GM12873 (cell line): ENCODE measurements at regions not wholly inside any gene's neighbourhood (a gene's known extent, or its start where the extent isn't known, plus 50 kb on each side); places are given as distances from the start of the nearest gene placed in this dataset.

ENCODE experiments used
- TF ChIP-seq, protein P1 (sequence below): IDR thresholded peaks from 2 replicates; pipeline ENCODE4 v1.5.1; 2012; ENCODE audit warnings: low read depth, mild to moderate bottlenecking, moderate library complexity, low read length, control low read depth; ENCODE audit not compliant: insufficient read depth; ENCODE audit errors: missing control alignments

DNA sequence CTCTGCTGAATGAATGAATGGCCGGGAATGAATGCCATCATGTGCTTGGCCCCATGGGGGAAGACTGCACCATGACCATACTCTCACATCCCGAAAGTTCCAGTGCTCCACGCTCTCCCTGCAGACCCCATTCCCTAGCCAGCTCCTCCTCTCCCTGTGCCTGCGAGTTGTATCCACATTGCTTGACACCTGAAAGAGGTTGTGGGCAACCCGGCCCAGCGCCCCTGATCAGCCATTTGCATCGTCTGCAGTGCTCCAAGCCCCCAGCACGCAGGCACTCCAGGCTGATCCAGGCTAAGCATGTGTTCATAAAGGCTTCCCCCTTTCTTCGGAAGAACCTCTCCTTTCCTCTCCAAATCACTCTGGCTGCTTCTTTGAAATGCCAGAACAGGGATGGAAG is 354.4 kb upstream of the MKI67 start:
- TF ChIP-seq, protein P1, sequence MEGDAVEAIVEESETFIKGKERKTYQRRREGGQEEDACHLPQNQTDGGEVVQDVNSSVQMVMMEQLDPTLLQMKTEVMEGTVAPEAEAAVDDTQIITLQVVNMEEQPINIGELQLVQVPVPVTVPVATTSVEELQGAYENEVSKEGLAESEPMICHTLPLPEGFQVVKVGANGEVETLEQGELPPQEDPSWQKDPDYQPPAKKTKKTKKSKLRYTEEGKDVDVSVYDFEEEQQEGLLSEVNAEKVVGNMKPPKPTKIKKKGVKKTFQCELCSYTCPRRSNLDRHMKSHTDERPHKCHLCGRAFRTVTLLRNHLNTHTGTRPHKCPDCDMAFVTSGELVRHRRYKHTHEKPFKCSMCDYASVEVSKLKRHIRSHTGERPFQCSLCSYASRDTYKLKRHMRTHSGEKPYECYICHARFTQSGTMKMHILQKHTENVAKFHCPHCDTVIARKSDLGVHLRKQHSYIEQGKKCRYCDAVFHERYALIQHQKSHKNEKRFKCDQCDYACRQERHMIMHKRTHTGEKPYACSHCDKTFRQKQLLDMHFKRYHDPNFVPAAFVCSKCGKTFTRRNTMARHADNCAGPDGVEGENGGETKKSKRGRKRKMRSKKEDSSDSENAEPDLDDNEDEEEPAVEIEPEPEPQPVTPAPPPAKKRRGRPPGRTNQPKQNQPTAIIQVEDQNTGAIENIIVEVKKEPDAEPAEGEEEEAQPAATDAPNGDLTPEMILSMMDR: no peak

DNA sequence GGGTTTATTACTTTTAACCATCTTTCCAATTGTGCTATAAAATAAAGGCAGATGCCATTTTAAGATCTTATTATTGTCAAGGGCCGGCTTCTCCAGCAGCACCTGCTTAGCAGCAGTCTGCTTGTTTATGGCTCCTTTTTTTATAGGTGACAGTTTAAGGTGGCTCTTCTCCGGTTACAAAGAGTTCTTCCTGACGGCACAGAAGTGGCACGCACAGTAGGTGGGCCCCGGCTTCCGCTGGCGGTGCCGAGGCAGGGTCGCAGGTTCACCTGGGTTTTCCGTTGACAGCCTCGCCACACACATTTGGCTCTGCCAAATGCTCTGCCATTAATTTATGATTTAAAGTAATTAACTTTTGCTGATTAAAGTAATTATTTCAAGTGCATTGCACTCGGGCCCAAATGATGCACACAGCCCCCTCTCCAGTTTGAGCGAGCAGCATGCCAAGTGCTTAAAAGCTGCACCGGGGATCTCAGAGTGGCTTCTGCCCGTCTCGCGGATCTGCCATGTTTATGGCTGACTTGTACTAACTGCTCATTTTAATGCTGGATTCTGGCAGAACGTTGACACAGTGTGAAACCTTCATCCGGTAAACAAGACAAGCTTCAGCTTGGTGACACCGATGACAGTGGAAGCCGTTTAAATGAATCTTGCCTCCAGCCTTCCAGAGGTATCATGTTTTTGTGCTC is 355.1 kb upstream of the MKI67 start:
- TF ChIP-seq, protein P1: no peak

DNA sequence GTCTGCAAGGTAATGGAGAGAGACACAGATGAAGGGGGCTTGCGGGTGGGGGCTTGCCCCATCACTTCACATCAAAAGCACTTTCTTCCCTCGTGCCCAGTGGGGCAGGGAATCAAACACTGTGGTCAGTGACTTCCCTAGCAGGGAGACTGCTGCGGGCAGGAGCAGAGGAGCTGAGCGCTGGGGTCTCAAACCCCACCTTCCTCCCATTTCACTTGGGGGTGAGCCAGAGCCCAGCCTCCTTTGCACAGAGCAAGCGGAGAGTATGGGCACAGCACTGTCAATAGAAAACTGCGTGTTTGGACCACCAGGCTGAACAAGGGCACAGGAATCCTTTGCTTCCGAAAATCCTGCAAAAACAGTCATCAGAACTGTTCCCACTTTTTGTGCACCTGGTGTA is 355.8 kb upstream of the MKI67 start:
- TF ChIP-seq, protein P1: no peak

DNA sequence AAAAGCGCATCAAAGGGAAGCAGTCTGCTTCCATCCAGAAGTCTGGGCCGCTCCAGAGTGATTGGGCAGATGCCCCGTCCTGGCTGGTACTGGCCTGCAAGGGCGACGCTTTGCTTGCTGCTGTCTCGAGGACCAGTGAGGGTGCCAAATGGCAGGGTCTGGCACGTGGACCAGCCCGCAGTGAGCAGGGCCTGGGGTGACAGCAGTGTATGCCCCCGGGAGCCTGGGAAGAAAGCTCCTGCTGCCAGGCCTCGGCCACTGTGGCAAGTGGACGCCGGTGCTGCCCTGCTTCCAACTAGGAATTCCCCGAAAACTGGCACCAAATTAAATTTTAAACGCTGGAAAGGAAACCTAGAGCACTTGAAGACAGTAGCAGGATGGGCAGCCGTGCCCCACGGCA is 357.0 kb upstream of the MKI67 start:
- TF ChIP-seq, protein P1: no peak

DNA sequence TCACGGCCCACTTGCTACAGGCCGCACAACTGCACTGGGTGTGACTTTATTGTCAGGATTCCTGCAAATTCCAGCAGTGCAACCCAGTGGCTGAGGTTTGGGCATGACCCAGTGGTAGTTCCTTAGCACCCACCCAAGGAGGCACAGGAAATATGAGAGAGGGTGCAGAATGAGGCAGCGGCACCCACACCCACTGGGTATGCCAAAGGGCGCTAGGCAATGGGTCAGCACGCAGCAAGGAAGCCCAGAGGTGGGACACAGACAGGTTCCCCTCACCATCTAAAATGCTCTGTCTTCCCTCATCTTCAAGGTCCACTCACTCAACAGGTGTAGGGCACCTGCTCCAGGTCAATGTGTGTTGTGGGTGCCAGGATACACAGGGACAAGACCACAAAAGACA is 357.8 kb upstream of the MKI67 start:
- TF ChIP-seq, protein P1: no peak

DNA sequence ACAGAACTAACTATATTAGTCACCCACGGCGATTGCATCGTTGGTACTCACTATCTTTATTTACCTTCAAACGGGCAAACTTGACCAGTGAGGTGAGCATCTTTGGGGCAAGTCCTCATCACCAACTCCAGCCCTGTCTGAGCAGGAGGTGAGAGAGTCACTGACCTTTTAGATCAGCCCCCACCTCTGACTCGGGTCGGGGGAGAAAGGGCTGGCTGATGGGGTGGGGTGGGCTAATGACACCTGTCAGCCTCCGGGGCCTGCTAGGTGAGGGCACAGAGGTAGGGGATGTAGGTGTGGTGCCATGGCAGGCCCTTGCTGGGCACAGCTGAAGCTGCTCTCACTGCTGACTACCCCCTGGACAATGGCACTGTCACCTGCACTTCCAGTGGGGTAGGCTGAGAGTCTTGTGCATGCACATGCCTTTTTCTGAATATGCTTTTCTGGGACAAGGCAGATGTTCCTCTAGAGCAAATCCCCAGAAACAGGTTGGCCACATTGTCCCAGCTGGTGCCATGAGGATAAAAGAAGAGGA is 359.5 kb upstream of the MKI67 start:
- TF ChIP-seq, protein P1: no peak

DNA sequence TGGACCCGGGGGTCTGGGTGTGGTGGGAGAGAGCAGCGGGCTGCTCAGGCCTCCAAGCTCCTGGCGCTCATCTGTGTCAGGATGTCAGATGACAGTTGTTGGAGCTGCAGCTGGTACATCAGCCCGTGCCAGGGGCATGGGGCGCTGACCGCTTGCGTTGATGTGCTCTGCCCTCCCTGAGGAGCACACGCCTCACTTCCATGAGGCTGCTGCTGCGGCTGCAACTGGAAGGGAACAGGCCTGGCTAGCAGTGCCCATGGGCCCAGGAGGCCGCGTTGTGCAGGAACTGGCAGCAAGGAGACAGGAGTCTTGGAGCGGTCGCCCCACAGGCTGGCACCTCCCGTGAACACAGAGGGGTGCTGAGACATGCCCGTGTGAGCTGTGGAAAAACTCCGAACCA is 361.3 kb upstream of the MKI67 start:
- TF ChIP-seq, protein P1: no peak
